LNCAP (cell line): ENCODE measurements at regions not wholly inside any gene's neighbourhood (a gene's known extent, or its start where the extent isn't known, plus 50 kb on each side); places are given as distances from the start of the nearest gene placed in this dataset.

Experiments used
- CTCF ChIP-seq: fragments of 450-650 bp; IDR thresholded peaks from 2 replicates; pipeline ENCODE4 v1.5.1; 2017; ENCODE audit warnings: mild to moderate bottlenecking

- no peak for TF ChIP-seq CTCF
Measured at GRCh38 chr20:40159276-40159675, 529.8 kb downstream of the MAFB start.

GRCh38 chr20:40156600-40157317, 532.3 kb downstream of the MAFB start:
- TF ChIP-seq CTCF: no peak

- TF ChIP-seq CTCF: no peak
Measured at GRCh38 chr20:40154514-40154913, 534.5 kb downstream of the MAFB start.

- no peak for TF ChIP-seq CTCF
Measured at GRCh38 chr20:40148886-40149285, 540.1 kb downstream of the MAFB start.

- TF ChIP-seq CTCF: no peak
Measured at GRCh38 chr20:40146071-40146470, 543.0 kb downstream of the MAFB start.

GRCh38 chr20:40144581-40144980, 544.5 kb downstream of the MAFB start:
- TF ChIP-seq CTCF: no peak

- TF ChIP-seq CTCF: no peak
Measured at GRCh38 chr20:40134176-40134575, 554.9 kb downstream of the MAFB start.

- TF ChIP-seq CTCF: no peak
Measured at GRCh38 chr20:40120827-40121226, 568.2 kb downstream of the MAFB start.
